Eye (tissue), 1 donor: ENCODE measurements at regions not wholly inside any gene's neighbourhood (a gene's known extent, or its start where the extent isn't known, plus 50 kb on each side); places are given as distances from the start of the nearest gene placed in this dataset.
"Not testable (repeated sequence)": the region's sequence is repeated elsewhere in the genome, so short reads cannot be mapped to it uniquely, and the experiment has no call there.

Source experiments
- DNase-seq: peaks from one replicate; pipeline ENCODE4 v3.0.0-alpha.2; 2015

DNA sequence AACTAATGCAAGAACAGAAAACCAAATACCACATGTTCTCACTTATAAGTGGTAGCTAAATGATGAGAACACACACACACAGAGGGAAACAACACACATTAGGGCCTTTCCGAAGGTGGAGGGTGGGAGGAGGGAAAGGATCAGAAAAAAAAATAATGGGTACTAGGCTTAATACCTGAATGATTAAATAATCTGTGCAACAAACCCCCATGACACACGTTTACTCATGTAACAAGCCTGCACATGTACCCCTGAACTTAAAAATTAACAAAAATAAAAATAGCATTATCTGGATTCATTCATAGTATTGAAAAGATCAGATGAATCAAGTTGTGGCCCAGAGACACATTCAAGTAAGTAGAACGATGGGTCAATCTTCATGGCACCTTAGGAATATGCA lies 159.5 kb upstream of the POT1 start:
- no peak for DNase-seq

DNA sequence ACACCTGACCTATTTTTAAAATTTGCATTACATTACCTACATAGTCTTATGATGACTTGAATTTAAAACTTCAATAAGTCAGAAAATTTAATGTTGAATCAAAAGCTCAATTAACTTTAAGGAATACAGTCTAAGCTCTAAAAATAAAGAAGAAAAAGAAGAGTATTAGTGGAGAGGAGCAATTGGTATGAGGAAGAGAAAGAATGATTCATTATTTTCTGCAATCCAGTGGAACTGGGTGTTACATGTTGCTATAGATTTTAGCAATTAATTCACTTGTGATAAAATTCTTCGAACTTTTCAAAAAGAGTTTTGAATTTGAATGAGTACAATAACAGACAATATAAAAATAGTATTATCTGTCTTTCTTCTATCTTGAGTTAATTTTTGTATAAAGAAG lies 158.9 kb upstream of the POT1 start:
- DNase-seq = no peak

DNA sequence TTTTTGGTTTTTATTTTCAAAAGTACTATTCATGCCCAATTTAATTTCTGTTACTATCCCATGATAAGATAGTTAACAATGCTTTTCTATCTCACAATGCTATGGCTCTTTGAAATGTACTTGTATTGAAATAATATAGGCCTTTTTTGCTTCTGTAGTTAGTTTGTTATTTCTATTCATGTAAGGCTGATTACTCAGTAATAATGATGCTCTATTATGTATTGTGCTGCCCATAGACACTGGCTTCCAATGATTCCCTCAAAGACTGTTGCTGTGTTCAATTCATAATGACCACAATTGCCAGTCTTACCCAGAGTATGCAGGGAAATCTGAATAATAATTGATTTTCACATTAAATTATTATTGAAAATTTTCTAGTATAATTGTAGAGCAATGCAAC lies 155.5 kb upstream of the POT1 start:
- DNase-seq = no peak

DNA sequence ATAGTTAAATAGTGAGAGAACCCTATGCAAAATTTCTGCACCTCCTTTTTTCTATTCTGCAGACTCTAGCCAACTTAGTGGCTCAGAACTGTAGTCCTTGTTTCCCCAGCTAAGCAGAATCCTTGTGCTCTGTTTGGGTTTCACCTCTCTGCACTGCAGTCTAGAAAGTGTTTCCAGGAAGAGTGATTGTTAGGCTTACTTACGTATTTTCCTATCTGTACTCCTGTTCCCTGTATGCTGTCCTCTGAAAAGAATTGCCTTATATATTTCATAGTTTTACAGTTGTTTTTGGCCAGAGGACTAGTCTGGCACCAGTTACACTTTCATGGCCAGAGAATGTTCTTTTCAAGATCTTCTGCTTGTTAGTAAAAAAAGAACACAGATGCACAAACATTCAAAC lies 154.6 kb upstream of the POT1 start:
- no peak for DNase-seq

DNA sequence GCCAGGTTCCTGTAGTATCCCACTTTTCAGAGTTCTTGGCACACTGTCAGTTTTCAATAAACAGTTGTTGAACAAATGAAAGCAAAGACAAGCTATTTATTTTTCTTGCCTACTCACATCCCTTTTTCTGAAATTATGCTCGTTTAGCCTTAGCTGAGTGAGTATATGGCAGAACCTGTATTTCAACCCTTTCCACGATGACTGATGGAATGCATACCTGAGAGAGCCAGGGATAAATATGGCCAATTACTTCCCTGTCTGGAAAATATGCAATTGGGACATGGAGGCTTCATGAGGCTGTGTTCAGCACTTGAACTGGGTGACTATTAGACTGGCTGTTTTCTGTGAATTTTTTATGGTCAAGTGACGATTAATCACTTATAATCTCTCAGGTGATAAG lies 144.5 kb upstream of the POT1 start:
- DNase-seq = no peak

DNA sequence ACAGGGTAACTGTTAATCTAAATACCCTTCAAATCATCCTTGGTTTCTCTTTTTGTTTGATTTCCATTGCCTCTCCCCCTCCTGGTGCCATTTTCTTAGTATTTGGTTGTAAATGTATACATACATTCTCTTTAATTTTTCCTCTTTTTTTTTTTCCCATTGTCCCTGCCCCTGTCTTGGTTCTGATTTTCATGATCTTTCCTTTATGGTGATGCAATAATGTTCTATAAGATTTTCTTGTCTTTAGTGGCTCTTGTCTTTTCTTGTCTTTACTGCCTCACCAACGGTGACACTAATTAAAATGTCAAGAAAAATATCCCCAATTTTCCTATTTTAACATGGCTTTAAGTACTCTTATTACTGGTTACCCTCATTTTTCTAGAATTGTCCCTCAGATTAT lies 135.9 kb upstream of the POT1 start:
- no peak for DNase-seq

DNA sequence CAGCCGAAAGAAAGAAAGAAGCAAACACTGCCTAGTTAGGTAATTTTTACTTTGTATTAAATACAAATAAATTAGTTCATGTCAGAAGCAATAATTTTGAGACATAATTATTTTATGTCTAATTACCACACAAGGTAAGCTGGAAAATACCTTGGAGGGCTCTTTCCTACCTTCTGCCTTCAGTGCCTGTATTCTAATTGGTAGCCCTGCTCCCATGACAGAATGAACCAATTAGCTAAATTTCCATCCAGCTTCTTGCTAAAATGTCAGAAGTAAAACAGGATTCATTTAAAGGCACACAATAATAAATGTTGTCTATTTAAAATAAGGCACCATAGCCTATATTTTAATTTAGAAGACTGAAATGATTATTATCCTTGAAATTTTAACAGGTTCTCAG lies 135.4 kb upstream of the POT1 start:
- no peak for DNase-seq

DNA sequence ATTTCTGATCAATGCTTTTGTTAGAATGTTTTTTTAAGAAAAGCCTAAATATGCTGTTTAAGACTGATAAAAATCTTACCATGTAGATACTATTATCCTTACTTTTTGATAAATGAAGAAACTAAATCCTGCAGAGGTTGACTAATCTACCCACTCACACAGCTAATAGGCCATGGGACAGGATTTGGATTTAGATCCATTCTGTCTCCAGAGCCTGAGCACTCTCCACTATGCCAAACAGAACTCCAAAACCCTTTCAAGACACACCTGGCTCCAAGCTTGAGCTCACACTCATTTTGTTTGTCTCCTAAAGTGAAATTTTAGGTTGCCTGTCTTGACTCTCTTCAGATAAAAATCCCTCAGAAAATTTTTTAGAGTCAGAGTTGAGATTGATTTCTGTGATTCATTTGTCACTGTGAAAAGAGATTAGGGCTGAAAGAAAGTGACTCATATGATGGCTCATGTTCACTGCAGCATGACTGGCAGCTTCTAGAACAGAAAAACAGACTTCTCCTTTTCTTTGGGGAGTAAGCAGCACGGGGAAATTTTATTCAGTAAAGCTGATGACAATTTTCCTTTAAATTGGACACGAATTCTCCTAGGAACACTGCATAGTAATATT lies 132.3 kb upstream of the POT1 start:
- peak; percentile 10 for DNase-seq

DNA sequence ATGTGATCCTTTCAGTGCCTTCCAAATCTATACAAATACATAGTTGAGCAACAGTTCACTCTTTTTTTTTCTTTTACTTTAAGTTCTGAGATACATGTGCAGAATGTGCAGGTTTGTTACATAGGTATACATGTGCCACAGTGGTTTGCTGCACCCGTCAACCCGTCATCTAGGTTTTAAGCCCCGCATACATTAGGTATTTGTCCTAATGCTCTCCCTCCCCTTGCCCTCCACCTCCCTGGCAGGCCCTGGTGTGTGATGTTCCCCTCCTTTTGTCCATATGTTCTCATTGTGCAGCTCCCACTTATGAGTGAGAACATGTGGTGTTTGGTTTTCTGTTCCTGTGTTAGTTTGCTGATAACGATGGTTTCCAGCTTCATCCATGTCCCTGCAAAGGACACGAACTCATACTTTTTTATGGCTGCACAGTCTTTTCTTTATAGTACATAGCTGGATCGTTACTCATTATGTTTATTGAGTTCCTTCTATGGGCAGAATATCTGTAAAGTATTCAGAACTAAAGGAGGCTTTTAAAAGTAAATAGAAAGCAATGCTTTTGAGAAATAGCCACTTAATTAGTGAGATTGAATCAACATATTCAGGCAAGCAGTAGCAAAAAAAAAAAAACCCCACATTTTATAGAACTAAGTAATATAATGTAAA lies 131.6 kb upstream of the POT1 start:
- not testable (repeated sequence) for DNase-seq

DNA sequence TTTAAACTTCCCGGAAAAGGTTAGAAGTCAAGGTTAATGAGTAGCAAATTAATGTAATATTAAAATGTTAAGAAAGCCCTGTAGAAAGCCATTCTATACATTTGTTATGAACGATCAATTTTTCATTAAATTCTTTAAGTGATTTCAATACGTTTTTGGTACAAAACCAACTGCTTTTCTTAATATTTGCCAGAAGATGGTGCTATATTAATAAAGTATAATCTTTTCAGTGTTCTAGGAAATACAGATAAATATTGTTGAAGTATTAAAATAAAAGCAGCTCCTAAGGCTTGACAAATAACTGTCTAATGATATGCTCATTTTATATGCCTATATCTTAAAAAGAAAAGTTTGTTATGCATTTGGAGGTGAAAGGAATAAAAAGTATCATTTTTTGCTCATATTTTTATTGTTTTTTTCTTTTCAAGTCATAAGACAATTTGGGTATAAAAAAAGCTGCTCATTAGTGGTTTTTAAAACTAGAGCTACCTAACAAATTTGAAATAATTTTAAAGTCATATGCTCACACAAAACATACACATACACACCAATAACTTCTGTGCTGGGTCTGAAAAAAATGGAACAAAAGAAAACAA lies 130.3 kb upstream of the POT1 start:
- DNase-seq = peak; percentile 18

DNA sequence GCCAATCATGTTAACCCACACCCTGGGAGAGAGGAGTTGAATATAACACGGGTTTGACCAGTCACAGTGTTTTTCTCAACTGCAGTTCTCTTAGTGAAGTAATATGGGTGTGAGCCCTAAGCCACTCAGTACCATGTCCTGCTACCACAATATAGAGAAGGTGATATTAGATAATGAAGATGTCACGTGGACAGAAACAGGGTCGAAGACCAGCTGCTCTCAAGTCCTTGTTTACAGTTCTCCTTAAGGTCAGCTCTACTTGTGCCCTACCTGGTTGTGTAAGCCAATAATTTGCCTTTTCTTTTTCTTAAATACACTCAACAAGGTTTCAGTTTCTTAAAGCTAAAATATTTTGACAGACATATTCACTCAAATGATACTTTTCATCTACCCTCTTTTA lies 128.3 kb upstream of the POT1 start:
- no peak for DNase-seq

DNA sequence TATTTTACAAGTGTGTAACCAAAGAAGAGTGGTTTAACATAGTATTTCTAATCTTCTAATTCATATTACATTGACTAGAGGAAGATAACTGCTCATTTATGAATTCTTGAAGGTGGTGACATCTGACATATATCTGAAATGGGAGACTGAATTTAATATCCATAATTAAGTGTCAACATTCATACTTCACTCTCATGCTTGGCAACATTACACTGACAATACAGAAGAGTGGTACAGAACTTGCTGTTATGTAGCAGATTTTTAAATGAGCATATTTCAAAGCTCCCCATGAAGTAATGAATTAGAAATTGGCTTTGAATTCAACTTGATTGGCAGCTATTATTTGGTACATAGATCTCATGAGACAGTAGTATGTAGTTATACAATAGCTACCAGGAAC lies 125.8 kb upstream of the POT1 start:
- DNase-seq = no peak

DNA sequence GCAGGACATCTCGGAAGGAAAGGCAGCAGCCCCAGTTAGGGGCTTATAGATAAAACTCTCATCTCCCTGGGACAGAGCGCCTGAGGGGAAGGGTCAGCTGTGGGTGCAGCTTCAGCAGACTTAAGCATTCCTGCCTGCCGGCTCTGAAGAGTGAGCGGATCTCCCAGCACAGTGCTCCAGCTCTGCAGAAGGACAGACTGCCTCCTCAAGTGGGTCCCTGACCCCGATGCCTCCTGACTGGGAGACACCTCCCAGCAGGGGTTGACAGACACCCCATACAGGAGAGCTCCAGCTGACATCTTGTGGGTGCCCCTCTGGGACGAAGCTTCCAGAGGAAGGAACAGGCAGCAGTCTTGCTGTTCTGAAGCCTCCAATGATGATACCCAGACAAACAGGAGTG lies 117.1 kb upstream of the POT1 start:
- no peak for DNase-seq

DNA sequence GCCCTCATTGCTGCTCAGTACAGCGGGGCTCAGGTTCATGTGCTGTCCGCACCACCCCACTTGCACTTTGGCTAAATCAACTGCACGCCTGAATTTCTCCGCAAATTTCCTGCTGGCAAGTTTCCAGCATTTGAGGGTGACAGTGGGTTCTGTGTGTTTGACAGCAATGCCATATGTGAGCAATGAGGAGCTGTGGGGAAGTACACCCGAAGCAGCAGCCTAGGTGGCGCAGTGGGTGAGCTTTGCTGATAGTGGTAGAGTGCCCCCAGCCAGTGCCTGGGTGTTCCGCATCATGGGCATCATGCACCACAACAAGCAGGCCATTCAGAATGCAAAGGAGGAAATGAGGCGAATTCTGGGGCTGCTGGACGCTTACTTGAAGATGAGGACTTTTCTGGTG lies 103.9 kb upstream of the POT1 start:
- DNase-seq = no peak

DNA sequence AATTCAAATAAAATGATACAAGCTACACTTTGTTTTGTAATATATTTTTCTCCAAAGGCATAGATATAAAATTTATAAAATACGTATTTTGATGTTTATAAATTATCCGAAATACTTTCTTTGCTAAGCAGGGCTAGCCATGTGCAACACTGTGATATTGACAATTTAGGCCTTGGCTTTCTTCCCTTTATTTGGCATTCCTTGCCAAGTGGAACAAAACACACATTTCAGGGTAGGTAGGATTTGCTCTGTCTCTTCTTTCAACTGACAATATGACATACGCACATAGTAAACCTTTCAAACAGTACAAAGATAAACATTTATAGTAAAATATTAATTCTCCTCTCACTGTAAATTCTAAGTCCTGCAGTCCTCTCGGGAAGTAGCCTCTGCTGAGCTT lies 103.3 kb upstream of the POT1 start:
- no peak for DNase-seq

DNA sequence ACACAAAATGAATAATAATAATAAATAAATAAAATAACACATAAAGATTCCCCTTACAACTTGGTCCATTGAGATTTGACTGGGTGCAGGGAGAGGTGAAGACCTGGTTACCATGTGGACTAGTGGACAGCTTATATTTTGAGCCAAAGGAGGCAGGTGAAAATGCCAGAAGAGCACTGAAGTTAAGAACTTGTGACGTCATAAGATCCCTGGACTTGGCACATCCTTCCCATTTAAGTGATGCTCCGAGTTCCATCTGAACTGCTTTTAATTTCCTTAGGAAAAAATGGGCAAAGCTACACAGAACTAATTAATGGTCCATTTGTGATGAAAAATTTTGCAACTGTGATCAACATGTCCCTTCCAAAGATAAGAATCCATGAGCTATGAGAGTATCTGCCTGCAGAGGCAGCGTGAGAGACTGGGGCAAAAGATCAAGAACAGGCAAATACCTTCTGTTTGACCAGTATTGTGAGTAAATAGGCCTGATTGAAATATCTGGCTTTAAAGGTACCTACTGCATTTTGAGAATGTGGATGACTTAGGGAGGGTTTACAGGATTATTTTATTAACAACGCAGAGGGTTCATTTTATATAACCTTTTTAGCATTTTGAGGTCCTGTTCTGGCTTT lies 101.2 kb upstream of the POT1 start:
- no peak for DNase-seq

DNA sequence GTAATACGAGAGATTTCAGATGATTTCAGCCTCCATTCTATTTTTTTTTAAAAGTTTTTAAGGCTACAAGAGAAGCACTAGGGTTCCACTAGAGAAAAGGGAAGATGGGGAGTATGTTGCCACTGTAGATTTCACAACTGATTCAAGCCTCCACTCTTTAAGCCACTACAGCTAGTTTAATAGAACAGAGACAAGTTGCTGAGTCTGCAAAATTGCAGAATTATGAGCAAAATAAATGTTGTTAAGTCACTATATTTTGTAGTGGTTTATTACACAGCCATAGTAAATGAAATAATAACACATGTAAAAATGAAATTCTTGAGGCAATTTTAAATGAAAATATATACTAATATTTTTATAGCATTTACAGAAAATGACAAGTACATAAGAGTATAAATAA lies 96.0 kb upstream of the POT1 start:
- DNase-seq = no peak

DNA sequence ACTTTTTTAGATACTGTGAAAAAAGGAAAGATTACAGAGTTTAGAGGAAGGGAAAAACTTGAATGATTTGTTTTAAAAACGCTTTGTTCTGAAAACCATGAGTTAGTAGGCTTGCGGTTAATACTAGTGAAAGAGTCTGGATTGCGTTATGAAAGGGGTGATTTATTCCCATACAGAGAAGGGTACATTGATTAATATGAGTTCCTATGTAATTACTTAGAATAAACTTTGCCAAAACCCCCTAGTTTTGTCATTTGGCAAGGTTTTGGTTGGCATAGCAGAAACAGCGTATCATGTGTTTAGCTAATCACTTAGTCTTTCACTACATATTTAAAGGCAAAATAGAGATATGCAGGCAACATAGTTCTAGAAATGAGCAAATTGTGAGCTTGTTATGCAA lies 91.2 kb upstream of the POT1 start:
- DNase-seq = no peak

DNA sequence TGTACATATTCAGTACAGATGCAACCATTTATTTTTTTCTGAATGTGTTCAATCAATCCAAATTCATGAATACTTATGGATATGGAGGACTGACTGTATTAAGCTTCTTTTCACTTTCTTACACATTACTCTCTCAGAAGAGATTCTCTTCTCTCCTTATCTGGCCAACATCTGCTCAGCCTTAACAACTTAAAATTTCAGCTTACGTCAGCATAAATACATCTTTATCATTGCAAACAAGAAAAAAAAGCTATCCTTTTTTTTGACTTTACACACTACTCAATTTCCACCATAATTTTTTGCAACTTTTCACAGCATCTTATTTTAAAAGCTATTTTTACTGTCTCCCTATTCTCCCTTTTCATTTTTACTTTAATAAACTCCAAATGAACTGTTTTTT lies 80.9 kb upstream of the POT1 start:
- DNase-seq = no peak

DNA sequence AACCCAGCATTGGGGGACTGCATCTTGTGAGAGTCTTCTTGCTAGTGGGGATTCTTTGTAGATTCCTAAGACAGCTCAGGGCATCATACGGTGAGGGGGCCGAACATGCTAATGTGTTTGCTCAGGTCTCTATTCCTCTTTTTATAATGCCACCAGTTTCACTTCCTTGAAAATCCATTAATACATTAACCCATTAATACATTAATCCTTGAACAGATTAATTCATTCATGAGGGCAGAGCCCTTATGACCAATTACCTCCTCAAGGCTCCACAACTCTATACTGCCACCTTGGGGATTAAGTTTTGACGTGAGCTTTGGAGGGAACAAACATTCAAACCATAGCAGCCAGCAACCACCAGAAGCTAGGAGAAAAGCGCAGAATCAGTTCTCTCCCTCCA lies 67.2 kb upstream of the POT1 start:
- DNase-seq = no peak

DNA sequence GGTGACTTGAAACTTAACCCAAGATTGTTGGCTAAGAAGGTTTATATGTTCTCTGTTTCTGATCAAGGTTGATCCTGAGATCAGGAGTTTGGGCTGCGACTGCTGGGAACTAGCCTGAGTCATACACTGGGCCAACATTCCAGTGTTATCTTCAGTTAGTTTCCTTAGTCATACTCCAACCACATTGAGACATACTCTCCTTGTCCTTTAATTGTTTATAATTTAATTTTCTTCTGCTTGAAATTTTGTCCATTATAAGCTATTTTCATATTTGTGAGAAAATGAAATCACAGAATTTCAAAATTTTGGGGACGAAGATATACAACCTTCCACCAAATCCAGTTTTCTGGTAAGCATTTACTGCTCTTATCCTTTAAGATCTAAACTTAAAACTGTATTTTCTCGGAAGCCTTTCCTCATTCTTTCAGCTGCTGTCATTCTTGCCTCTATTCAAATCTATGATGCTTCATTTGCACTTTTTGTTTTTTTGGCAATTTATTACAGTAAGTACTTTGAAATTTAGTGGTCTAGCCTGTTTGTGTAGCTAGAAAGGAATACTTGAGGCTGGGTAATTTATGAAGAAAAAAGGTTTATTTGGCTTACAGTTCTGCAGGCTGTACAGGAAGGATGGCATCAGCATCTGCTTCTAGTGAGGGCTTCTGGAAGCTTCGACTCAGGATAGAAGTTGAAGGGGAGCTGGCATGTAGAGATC lies 63.4 kb upstream of the POT1 start:
- no peak for DNase-seq

DNA sequence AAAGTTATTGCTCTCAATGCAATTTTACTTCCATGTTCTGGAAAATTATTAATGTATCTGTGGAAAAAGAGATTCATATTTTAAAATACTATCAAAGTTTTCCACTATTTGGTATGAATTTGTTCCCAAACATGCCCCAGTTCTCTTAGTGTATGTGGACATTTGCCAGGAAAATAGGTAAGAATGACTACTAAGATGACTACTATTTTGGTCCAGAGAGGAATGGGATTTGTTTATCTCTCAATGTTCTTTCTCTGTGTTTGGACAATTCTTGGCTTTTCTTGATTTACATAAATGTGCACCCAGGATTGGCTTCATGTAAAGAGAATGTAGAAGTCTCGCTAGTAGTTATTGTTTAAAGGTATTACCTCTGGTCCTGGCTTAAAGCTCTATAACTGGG lies 60.3 kb upstream of the POT1 start:
- DNase-seq = no peak
